CD14-positive monocyte (primary cell): ENCODE measurements at regions not wholly inside any gene's neighbourhood (a gene's known extent, or its start where the extent isn't known, plus 50 kb on each side); places are given as distances from the start of the nearest gene placed in this dataset.

Experiments used
- DNase-seq, 3 donors: peaks; one replicate each; pipeline ENCODE4 v3.0.0-alpha.2; 2011 to 2022
- H2AFZ ChIP-seq: 2 replicates; pipeline ENCODE4 v1.6.0; 2012; ENCODE audit warnings: mild to moderate bottlenecking, low read depth, low read length, inconsistent platforms; ENCODE audit not compliant: insufficient read depth, poor library complexity, severe bottlenecking
- H3K27ac ChIP-seq, 2 donors: 1 replicate in 1 of 2; 2 replicates in 1 of 2; pipeline ENCODE4 v1.5.1; 2012 to 2013; ENCODE audit warnings: low read length in 2 of 2, control low read depth in 1 of 2, inconsistent platforms in 1 of 2, low read depth in 1 of 2, mild to moderate bottlenecking in 1 of 2
- H3K27me3 ChIP-seq, 2 donors: one replicate each; pipeline versions ENCODE4 v1.6.0 to v1.6.1; 2011 to 2013; ENCODE audit warnings: low read length in 2 of 2; ENCODE audit not compliant: control insufficient read depth in 2 of 2, insufficient read depth in 2 of 2
- H3K36me3 ChIP-seq, 2 donors: replicated peaks in 1 of 2; 1 replicate in 1 of 2; 2 replicates in 1 of 2; pipeline versions ENCODE4 v1.5.1 to v1.6.1; 2012 to 2013; ENCODE audit warnings: low read length in 2 of 2, control low read depth in 1 of 2, inconsistent platforms in 1 of 2, mild to moderate bottlenecking in 1 of 2; ENCODE audit not compliant: insufficient read depth in 2 of 2, control insufficient read depth in 1 of 2
- H3K4me1 ChIP-seq, 2 donors: 1 replicate in 1 of 2; 2 replicates in 1 of 2; pipeline versions ENCODE4 v1.5.1 to v1.6.1; 2012 to 2013; ENCODE audit warnings: low read length in 2 of 2, control low read depth in 1 of 2, inconsistent platforms in 1 of 2, mild to moderate bottlenecking in 1 of 2, moderate library complexity in 1 of 2; ENCODE audit not compliant: insufficient read depth in 2 of 2, control insufficient read depth in 1 of 2
- H3K4me2 ChIP-seq: replicated peaks from 2 replicates; pipeline ENCODE3; 2012; ENCODE audit warnings: low read length, moderate library complexity, mild to moderate bottlenecking; ENCODE audit not compliant: poor library complexity, severe bottlenecking; ENCODE audit errors: extremely low read depth
- H3K4me3 ChIP-seq, 3 experiments: fragments of 200-600 bp in 1 of 3; sonication (generic) in 1 of 3; replicated peaks in 1 of 3; 1 replicate in 2 of 3; 2 replicates in 1 of 3; pipeline ENCODE4 v1.5.1; 2011 to 2013; ENCODE audit warnings: low read length in 3 of 3, mild to moderate bottlenecking in 3 of 3, control low read depth in 2 of 3, low read depth in 2 of 3, inconsistent platforms in 1 of 3, moderate library complexity in 1 of 3
- H3K79me2 ChIP-seq: 2 replicates; pipeline ENCODE4 v1.6.0; 2012; ENCODE audit warnings: mild to moderate bottlenecking, control low read depth, inconsistent platforms, low read length, moderate library complexity; ENCODE audit not compliant: insufficient read depth
- H3K9ac ChIP-seq: 2 replicates; pipeline ENCODE4 v1.6.0; 2017; ENCODE audit warnings: low read length, mild to moderate bottlenecking; ENCODE audit not compliant: insufficient read depth, poor library complexity, severe bottlenecking
- H3K9me3 ChIP-seq, 2 donors: replicated peaks in 1 of 2; 1 replicate in 1 of 2; 2 replicates in 1 of 2; pipeline versions ENCODE4 v1.5.1 to v1.6.1; 2012 to 2013; ENCODE audit warnings: low read length in 2 of 2, control low read depth in 1 of 2; ENCODE audit not compliant: control insufficient read depth in 1 of 2, insufficient read depth in 1 of 2
- H4K20me1 ChIP-seq: 2 replicates; pipeline ENCODE4 v1.6.0; 2012; ENCODE audit warnings: mild to moderate bottlenecking, low read length, control low read depth, moderate library complexity; ENCODE audit not compliant: insufficient read depth
- H3K27ac Mint-ChIP-seq, 7 donors: one replicate each; pipeline ENCODE4 v1.8.0; 2020; ENCODE audit warnings: mild to moderate bottlenecking in 7 of 7, mixed read lengths in 7 of 7, moderate library complexity in 6 of 7, inconsistent platforms in 2 of 7
- H3K27me3 Mint-ChIP-seq, 3 donors: one replicate each; pipeline ENCODE4 v1.8.0; 2021 to 2022; ENCODE audit warnings: low read depth in 3 of 3, mild to moderate bottlenecking in 3 of 3, mixed read lengths in 3 of 3, moderate library complexity in 3 of 3, inconsistent platforms in 1 of 3
- H3K36me3 Mint-ChIP-seq, 2 donors: one replicate each; pipeline ENCODE4 v1.8.0; 2020; ENCODE audit warnings: mixed read lengths in 2 of 2, inconsistent platforms in 1 of 2, mild to moderate bottlenecking in 1 of 2
- H3K4me1 Mint-ChIP-seq: one replicate; pipeline ENCODE4 v1.8.0; 2020; ENCODE audit warnings: mild to moderate bottlenecking, mixed read lengths
- H3K4me3 Mint-ChIP-seq, 2 donors: one replicate each; pipeline ENCODE4 v1.8.0; 2020; ENCODE audit warnings: mild to moderate bottlenecking in 2 of 2, mixed read lengths in 2 of 2, moderate library complexity in 1 of 2
- H3K9me3 Mint-ChIP-seq, 7 donors: one replicate each; pipeline ENCODE4 v1.8.0; 2020 to 2022; ENCODE audit warnings: mixed read lengths in 7 of 7, mild to moderate bottlenecking in 6 of 7, moderate library complexity in 6 of 7, inconsistent platforms in 2 of 7
- WGBS: methylation state at CpG from one replicate; pipeline ENCODE4 v1.1.5; 2013; ENCODE audit warnings: missing lambda C conversion rate; ENCODE audit not compliant: insufficient coverage; 5-methylcytosine and 5-hydroxymethylcytosine counted together
- intact Hi-C, 2 donors: fragments of 100-400 bp; cut with micrococcal nuclease; formaldehyde crosslinking; loops; one replicate each; pipeline versions ENCODE4 v1.15.0 to v1.15.1; 2023
- TF ChIP-seq, protein P1 (sequence below): fragments of 200-600 bp; IDR thresholded peaks from one replicate; pipeline ENCODE4 v1.8.0; 2022; ENCODE audit warnings: antibody characterized with exemption, mild to moderate bottlenecking

DNA sequence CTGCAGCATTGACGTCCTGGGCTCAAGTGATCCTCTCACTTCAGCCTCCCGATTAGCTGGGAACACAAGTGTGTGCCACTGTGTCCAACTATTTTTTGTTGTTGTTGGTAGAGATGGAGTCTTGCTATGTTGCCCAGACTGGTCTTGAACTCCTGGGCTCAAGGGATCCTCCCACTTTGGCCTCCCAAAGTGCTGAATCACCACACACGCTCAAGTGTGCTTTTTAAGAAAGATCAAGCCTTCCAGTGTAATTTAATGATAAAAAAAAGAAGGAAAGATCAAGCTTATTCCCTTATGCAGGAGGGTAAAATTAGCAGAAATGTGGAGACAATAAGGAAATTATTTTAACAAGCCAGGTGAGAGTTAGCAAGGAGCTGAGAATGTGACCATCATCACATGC, 61.1 kb upstream of the SERBP1 start:
- no peak overlapping the region for H2AFZ ChIP-seq
- 90% methylated on average over 2 of the region's 3 CpGs for WGBS
- peaks cover under 1% of the 10 kb centered on the region for H3K4me1 Mint-ChIP-seq
- no peak for DNase-seq
- no peaks in the 10 kb centered on the region for H3K4me1 ChIP-seq
- H3K79me2 ChIP-seq = no peaks in the 10 kb centered on the region
- no peak overlapping the region for H3K4me3 Mint-ChIP-seq
- H3K9me3 ChIP-seq = no peaks in the 10 kb centered on the region
- H4K20me1 ChIP-seq = no peaks in the 10 kb centered on the region
- H3K27ac ChIP-seq = no peak overlapping the region
- intact Hi-C loops = no loop called here
- no peaks in the 10 kb centered on the region for H3K36me3 Mint-ChIP-seq
- peaks cover 0 to 3% (median 0%) of the 10 kb centered on the region in 3 donors for H3K27me3 Mint-ChIP-seq
- H3K4me2 ChIP-seq = no peak overlapping the region
- H3K4me3 ChIP-seq = no peak overlapping the region
- TF ChIP-seq, protein P1, sequence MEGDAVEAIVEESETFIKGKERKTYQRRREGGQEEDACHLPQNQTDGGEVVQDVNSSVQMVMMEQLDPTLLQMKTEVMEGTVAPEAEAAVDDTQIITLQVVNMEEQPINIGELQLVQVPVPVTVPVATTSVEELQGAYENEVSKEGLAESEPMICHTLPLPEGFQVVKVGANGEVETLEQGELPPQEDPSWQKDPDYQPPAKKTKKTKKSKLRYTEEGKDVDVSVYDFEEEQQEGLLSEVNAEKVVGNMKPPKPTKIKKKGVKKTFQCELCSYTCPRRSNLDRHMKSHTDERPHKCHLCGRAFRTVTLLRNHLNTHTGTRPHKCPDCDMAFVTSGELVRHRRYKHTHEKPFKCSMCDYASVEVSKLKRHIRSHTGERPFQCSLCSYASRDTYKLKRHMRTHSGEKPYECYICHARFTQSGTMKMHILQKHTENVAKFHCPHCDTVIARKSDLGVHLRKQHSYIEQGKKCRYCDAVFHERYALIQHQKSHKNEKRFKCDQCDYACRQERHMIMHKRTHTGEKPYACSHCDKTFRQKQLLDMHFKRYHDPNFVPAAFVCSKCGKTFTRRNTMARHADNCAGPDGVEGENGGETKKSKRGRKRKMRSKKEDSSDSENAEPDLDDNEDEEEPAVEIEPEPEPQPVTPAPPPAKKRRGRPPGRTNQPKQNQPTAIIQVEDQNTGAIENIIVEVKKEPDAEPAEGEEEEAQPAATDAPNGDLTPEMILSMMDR = no peak
- H3K9me3 Mint-ChIP-seq = peaks cover 0 to 2% (median 0%) of the 10 kb centered on the region in 7 donors
- H3K36me3 ChIP-seq = no peaks in the 10 kb centered on the region
- no peaks in the 10 kb centered on the region for H3K27me3 ChIP-seq
- no peak overlapping the region for H3K9ac ChIP-seq
- H3K27ac Mint-ChIP-seq = no peak overlapping the region

DNA sequence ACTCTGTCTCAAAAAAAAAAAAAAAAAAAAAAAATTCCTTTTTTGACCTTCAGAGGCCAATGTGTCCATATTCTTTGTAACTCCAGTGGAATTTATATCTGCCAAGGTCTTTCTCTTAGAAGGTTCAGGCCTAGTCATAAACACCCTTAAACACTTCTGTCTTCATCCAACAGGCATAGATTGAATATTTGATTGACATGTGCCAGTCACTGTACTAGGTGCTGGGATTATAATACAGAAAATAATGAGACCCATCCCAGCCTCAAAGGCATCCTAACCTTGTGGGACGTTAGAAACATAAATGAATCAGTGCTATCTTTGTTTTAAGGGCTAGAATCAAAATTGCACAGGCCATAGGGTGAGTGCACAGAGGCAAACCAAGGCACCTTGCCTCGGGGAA, 62.9 kb upstream of the SERBP1 start:
- WGBS = 88% methylated on average over 2 of the region's 2 CpGs
- peaks cover 2% of the 10 kb centered on the region for H3K4me1 Mint-ChIP-seq
- Histone ChIP-seq H3K27ac (no peak overlapping the region), H3K9ac (no peak overlapping the region), H3K9me3 (no peaks in the 10 kb centered on the region), H3K4me2 (no peak overlapping the region), H3K79me2 (no peaks in the 10 kb centered on the region), H4K20me1 (no peaks in the 10 kb centered on the region), H3K4me1 (no peaks in the 10 kb centered on the region), H3K27me3 (no peaks in the 10 kb centered on the region), H3K4me3 (no peak overlapping the region), H2AFZ (no peak overlapping the region), H3K36me3 (no peaks in the 10 kb centered on the region)
- intact Hi-C loops = no loop called here
- TF ChIP-seq, protein P1 = no peak
- H3K4me3 Mint-ChIP-seq = no peak overlapping the region
- H3K27me3 Mint-ChIP-seq = peaks cover 0 to 3% (median 1%) of the 10 kb centered on the region in 3 donors
- H3K27ac Mint-ChIP-seq = no peak overlapping the region
- H3K36me3 Mint-ChIP-seq = no peaks in the 10 kb centered on the region
- H3K9me3 Mint-ChIP-seq = peaks cover 0 to 2% (median 0%) of the 10 kb centered on the region in 7 donors
- no peak for DNase-seq
